Cardiac muscle cell (in vitro differentiated cells and primary cell): ENCODE measurements at regions not wholly inside any gene's neighbourhood (a gene's known extent, or its start where the extent isn't known, plus 50 kb on each side); places are given as distances from the start of the nearest gene placed in this dataset.

Source experiments
- DNase-seq, 2 donors: peaks; one replicate each; pipeline versions ENCODE4 v3.0.0 to v3.0.0-alpha.2; 2010 to 2017; ENCODE audit warnings: low read depth in 1 of 2, low spot score in 1 of 2
- H3K27ac ChIP-seq: fragments of 200-600 bp; sonication (generic); 2 replicates; pipeline ENCODE4 v1.5.1; 2016
- H3K27me3 ChIP-seq: fragments of 200-600 bp; sonication (generic); 2 replicates; pipeline ENCODE4 v1.6.0; 2016; ENCODE audit warnings: control low read depth
- H3K36me3 ChIP-seq: fragments of 200-600 bp; sonication (generic); 2 replicates; pipeline ENCODE4 v1.5.1; 2016; ENCODE audit warnings: control low read depth
- H3K4me1 ChIP-seq: fragments of 200-600 bp; sonication (generic); 2 replicates; pipeline ENCODE4 v1.8.1; 2017; ENCODE audit warnings: low read depth, mild to moderate bottlenecking, mixed run types
- H3K4me3 ChIP-seq: fragments of 200-600 bp; sonication (generic); 2 replicates; pipeline ENCODE4 v1.5.1; 2016; ENCODE audit warnings: mild to moderate bottlenecking
- H3K9me3 ChIP-seq: fragments of 200-600 bp; sonication (generic); 2 replicates; pipeline ENCODE4 v1.5.1; 2017; ENCODE audit warnings: low read depth, mild to moderate bottlenecking, control low read depth
- CTCF ChIP-seq: IDR thresholded peaks from 2 replicates; pipeline ENCODE4 v1.5.1; 2012; ENCODE audit warnings: low read depth, mild to moderate bottlenecking, low read length

- no peak for DNase-seq
- no peaks in the 10 kb centered on the region for H3K4me1 ChIP-seq
- H3K27ac ChIP-seq, result no peak overlapping the region
- no peaks in the 10 kb centered on the region for H3K9me3 ChIP-seq
- H3K4me3 ChIP-seq, result no peak overlapping the region
- TF ChIP-seq CTCF, result no peak
- no peaks in the 10 kb centered on the region for H3K36me3 ChIP-seq
- no peaks in the 10 kb centered on the region for H3K27me3 ChIP-seq
These were observed 512.0 kb downstream of the CMPK2 start for GRCh38 chr2:6353669-6354068.

GRCh38 chr2:6354546-6354945 is 511.2 kb downstream of the CMPK2 start:
- no peaks in the 10 kb centered on the region for H3K27me3 ChIP-seq
- no peak for DNase-seq
- H3K27ac ChIP-seq, result no peak overlapping the region
- H3K9me3 ChIP-seq, result no peaks in the 10 kb centered on the region
- no peaks in the 10 kb centered on the region for H3K36me3 ChIP-seq
- H3K4me3 ChIP-seq, result no peak overlapping the region
- H3K4me1 ChIP-seq, result no peaks in the 10 kb centered on the region
- no peak for TF ChIP-seq CTCF

GRCh38 chr2:6355886-6356761 is 509.6 kb downstream of the CMPK2 start:
- H3K4me3 ChIP-seq, result no peak overlapping the region
- no peaks in the 10 kb centered on the region for H3K27me3 ChIP-seq
- H3K27ac ChIP-seq, result no peak overlapping the region
- DNase-seq, result no peak
- TF ChIP-seq CTCF, result no peak
- no peaks in the 10 kb centered on the region for H3K4me1 ChIP-seq
- H3K36me3 ChIP-seq, result no peaks in the 10 kb centered on the region
- no peaks in the 10 kb centered on the region for H3K9me3 ChIP-seq

GRCh38 chr2:6358546-6358945 is 507.2 kb downstream of the CMPK2 start:
- no peaks in the 10 kb centered on the region for H3K9me3 ChIP-seq
- H3K27ac ChIP-seq, result no peak overlapping the region
- H3K27me3 ChIP-seq, result no peaks in the 10 kb centered on the region
- no peaks in the 10 kb centered on the region for H3K36me3 ChIP-seq
- no peak for DNase-seq
- TF ChIP-seq CTCF, result no peak
- H3K4me3 ChIP-seq, result no peak overlapping the region
- H3K4me1 ChIP-seq, result no peaks in the 10 kb centered on the region

GRCh38 chr2:6358985-6359384 is 506.7 kb downstream of the CMPK2 start:
- Histone ChIP-seq H3K4me3 (no peak overlapping the region), H3K27ac (no peak overlapping the region), H3K27me3 (no peaks in the 10 kb centered on the region), H3K9me3 (no peaks in the 10 kb centered on the region), H3K36me3 (no peaks in the 10 kb centered on the region), H3K4me1 (no peaks in the 10 kb centered on the region)
- no peak for TF ChIP-seq CTCF
- DNase-seq, result no peak
